Activated CD4-positive, alpha-beta T cell treated with anti-CD3 and anti-CD28 coated beads, Interleukin-2, amount 10 ng/mL, durations not matched to agents 7 days and 5 days (primary cell): ENCODE measurements at regions not wholly inside any gene's neighbourhood (a gene's known extent, or its start where the extent isn't known, plus 50 kb on each side); places are given as distances from the start of the nearest gene placed in this dataset.
"Not testable (repeated sequence)": the region's sequence is repeated elsewhere in the genome, so short reads cannot be mapped to it uniquely, and the experiment has no call there.

Experiments used
- CTCF ChIA-PET: fragments of 350-600 bp; sonication (Branson Sonifier 250); formaldehyde crosslinking; loops from one replicate; lab custom pipeline; 2021; ENCODE audit warnings: antibody characterized with exemption; lab: Charles Lee
- POLR2A ChIA-PET: fragments of 350-600 bp; sonication (Branson Sonifier 250); formaldehyde crosslinking; loops from one replicate; lab custom pipeline; 2021; ENCODE audit warnings: antibody characterized with exemption; lab: Charles Lee
- DNase-seq: peaks from one replicate; pipeline ENCODE4 v3.0.0-alpha.2; 2020
- H3K27ac Mint-ChIP-seq: one replicate; pipeline ENCODE4 v1.8.0; 2021; ENCODE audit warnings: mild to moderate bottlenecking, moderate library complexity, mixed read lengths
- H3K27me3 Mint-ChIP-seq: one replicate; pipeline ENCODE4 v1.8.0; 2021; ENCODE audit warnings: mixed read lengths
- H3K36me3 Mint-ChIP-seq: one replicate; pipeline ENCODE4 v1.8.0; 2021; ENCODE audit warnings: low read depth, mixed read lengths
- H3K4me1 Mint-ChIP-seq: one replicate; pipeline ENCODE4 v1.8.0; 2021; ENCODE audit warnings: mixed read lengths
- H3K4me3 Mint-ChIP-seq: one replicate; pipeline ENCODE4 v1.8.0; 2021; ENCODE audit warnings: mild to moderate bottlenecking, moderate library complexity, mixed read lengths
- H3K9me3 Mint-ChIP-seq: one replicate; pipeline ENCODE4 v1.8.0; 2021; ENCODE audit warnings: mixed read lengths

- H3K4me1 Mint-ChIP-seq, H3K4me3 Mint-ChIP-seq, H3K27me3 Mint-ChIP-seq, POLR2A ChIA-PET, CTCF ChIA-PET, H3K9me3 Mint-ChIP-seq, DNase-seq, H3K36me3 Mint-ChIP-seq, H3K27ac Mint-ChIP-seq: not testable (repeated sequence)
These were observed 188.9 kb upstream of the FAM174A start for GRCh38 chr5:100346269-100346668.

- CTCF ChIA-PET, DNase-seq, H3K27me3 Mint-ChIP-seq, POLR2A ChIA-PET, H3K27ac Mint-ChIP-seq, H3K36me3 Mint-ChIP-seq, H3K4me1 Mint-ChIP-seq, H3K4me3 Mint-ChIP-seq, H3K9me3 Mint-ChIP-seq: not testable (repeated sequence)
These were observed 193.7 kb upstream of the FAM174A start for GRCh38 chr5:100341485-100341884.

- Mint-ChIP-seq H3K9me3 (no peaks in the 10 kb centered on the region), H3K27me3 (no peaks in the 10 kb centered on the region), H3K4me3 (no peak overlapping the region), H3K27ac (no peak overlapping the region), H3K36me3 (no peaks in the 10 kb centered on the region), H3K4me1 (no peaks in the 10 kb centered on the region)
- ChIA-PET CTCF (no interaction called here), POLR2A (no interaction called here)
- no peak for DNase-seq
These were observed 212.7 kb upstream of the FAM174A start for GRCh38 chr5:100322483-100322882.

GRCh38 chr5:100319885-100320284, 215.3 kb upstream of the FAM174A start:
- Mint-ChIP-seq H3K36me3 (no peaks in the 10 kb centered on the region), H3K4me3 (no peak overlapping the region), H3K9me3 (no peaks in the 10 kb centered on the region), H3K4me1 (no peaks in the 10 kb centered on the region), H3K27me3 (no peaks in the 10 kb centered on the region), H3K27ac (no peak overlapping the region)
- ChIA-PET POLR2A (no interaction called here), CTCF (no interaction called here)
- DNase-seq = no peak

GRCh38 chr5:100313657-100314056, 221.5 kb upstream of the FAM174A start:
- ChIA-PET POLR2A (no interaction called here), CTCF (no interaction called here)
- no peaks in the 10 kb centered on the region for H3K4me1 Mint-ChIP-seq
- no peak overlapping the region for H3K27ac Mint-ChIP-seq
- no peak overlapping the region for H3K4me3 Mint-ChIP-seq
- H3K9me3 Mint-ChIP-seq = no peaks in the 10 kb centered on the region
- DNase-seq = no peak
- no peaks in the 10 kb centered on the region for H3K27me3 Mint-ChIP-seq
- no peaks in the 10 kb centered on the region for H3K36me3 Mint-ChIP-seq

- Mint-ChIP-seq H3K27me3 (no peaks in the 10 kb centered on the region), H3K4me1 (no peaks in the 10 kb centered on the region), H3K9me3 (no peaks in the 10 kb centered on the region), H3K27ac (no peak overlapping the region), H3K4me3 (no peak overlapping the region), H3K36me3 (no peaks in the 10 kb centered on the region)
- POLR2A ChIA-PET = no interaction called here
- no peak for DNase-seq
- CTCF ChIA-PET = interaction anchor here (0.9 kb wide), 1 partner anchor 12 kb away, joined by 3 read pairs; no protein-coding TSS in a partner anchor
These were observed 223.4 kb upstream of the FAM174A start for GRCh38 chr5:100311806-100312205.

- no peak for DNase-seq
- CTCF ChIA-PET = no interaction called here
- POLR2A ChIA-PET = no interaction called here
- H3K36me3 Mint-ChIP-seq = no peaks in the 10 kb centered on the region
- H3K9me3 Mint-ChIP-seq = no peaks in the 10 kb centered on the region
- H3K4me3 Mint-ChIP-seq = no peak overlapping the region
- H3K27ac Mint-ChIP-seq = no peak overlapping the region
- H3K27me3 Mint-ChIP-seq = no peaks in the 10 kb centered on the region
- H3K4me1 Mint-ChIP-seq = no peaks in the 10 kb centered on the region
These were observed 229.2 kb upstream of the FAM174A start for GRCh38 chr5:100306000-100306399.

GRCh38 chr5:100303216-100303615, 232.0 kb upstream of the FAM174A start:
- POLR2A ChIA-PET = no interaction called here
- H3K27ac Mint-ChIP-seq = no peak overlapping the region
- H3K9me3 Mint-ChIP-seq = no peaks in the 10 kb centered on the region
- no peak for DNase-seq
- CTCF ChIA-PET = no interaction called here
- no peaks in the 10 kb centered on the region for H3K4me1 Mint-ChIP-seq
- no peak overlapping the region for H3K4me3 Mint-ChIP-seq
- no peaks in the 10 kb centered on the region for H3K36me3 Mint-ChIP-seq
- no peaks in the 10 kb centered on the region for H3K27me3 Mint-ChIP-seq

- Mint-ChIP-seq H3K27ac (no peak overlapping the region), H3K4me1 (no peaks in the 10 kb centered on the region), H3K27me3 (no peaks in the 10 kb centered on the region), H3K36me3 (no peaks in the 10 kb centered on the region), H3K9me3 (no peaks in the 10 kb centered on the region), H3K4me3 (no peak overlapping the region)
- POLR2A ChIA-PET = no interaction called here
- DNase-seq = no peak
- CTCF ChIA-PET = no interaction called here
These were observed 235.9 kb upstream of the FAM174A start for GRCh38 chr5:100299261-100299660.

- DNase-seq = no peak
- Mint-ChIP-seq H3K27ac (no peak overlapping the region), H3K36me3 (no peaks in the 10 kb centered on the region), H3K27me3 (no peaks in the 10 kb centered on the region), H3K4me1 (no peaks in the 10 kb centered on the region), H3K4me3 (no peak overlapping the region), H3K9me3 (no peaks in the 10 kb centered on the region)
- CTCF ChIA-PET = no interaction called here
- POLR2A ChIA-PET = no interaction called here
These were observed 259.1 kb upstream of the FAM174A start for GRCh38 chr5:100276071-100276470.

- Mint-ChIP-seq H3K27ac (no peak overlapping the region), H3K27me3 (no peaks in the 10 kb centered on the region), H3K9me3 (no peaks in the 10 kb centered on the region), H3K36me3 (no peaks in the 10 kb centered on the region), H3K4me3 (no peak overlapping the region), H3K4me1 (no peaks in the 10 kb centered on the region)
- CTCF ChIA-PET = no interaction called here
- no peak for DNase-seq
- POLR2A ChIA-PET = no interaction called here
These were observed 259.5 kb upstream of the FAM174A start for GRCh38 chr5:100275631-100276030.

GRCh38 chr5:100273846-100274580, 261.2 kb upstream of the FAM174A start:
- H3K9me3 Mint-ChIP-seq = no peaks in the 10 kb centered on the region
- ChIA-PET CTCF (no interaction called here), POLR2A (no interaction called here)
- no peaks in the 10 kb centered on the region for H3K27me3 Mint-ChIP-seq
- H3K4me1 Mint-ChIP-seq = no peaks in the 10 kb centered on the region
- no peaks in the 10 kb centered on the region for H3K36me3 Mint-ChIP-seq
- DNase-seq = no peak
- no peak overlapping the region for H3K27ac Mint-ChIP-seq
- H3K4me3 Mint-ChIP-seq = no peak overlapping the region

GRCh38 chr5:100270023-100270771, 265.0 kb upstream of the FAM174A start:
- no peak for DNase-seq
- Mint-ChIP-seq H3K27me3 (no peaks in the 10 kb centered on the region), H3K9me3 (no peaks in the 10 kb centered on the region), H3K27ac (no peak overlapping the region), H3K4me3 (no peak overlapping the region), H3K4me1 (no peaks in the 10 kb centered on the region), H3K36me3 (no peaks in the 10 kb centered on the region)
- CTCF ChIA-PET = no interaction called here
- POLR2A ChIA-PET = no interaction called here
